ENCODE measurements at regions not wholly inside any gene's neighbourhood (a gene's known extent, or its start where the extent isn't known, plus 50 kb on each side); places are given as distances from the start of the nearest gene placed in this dataset.

DNA sequence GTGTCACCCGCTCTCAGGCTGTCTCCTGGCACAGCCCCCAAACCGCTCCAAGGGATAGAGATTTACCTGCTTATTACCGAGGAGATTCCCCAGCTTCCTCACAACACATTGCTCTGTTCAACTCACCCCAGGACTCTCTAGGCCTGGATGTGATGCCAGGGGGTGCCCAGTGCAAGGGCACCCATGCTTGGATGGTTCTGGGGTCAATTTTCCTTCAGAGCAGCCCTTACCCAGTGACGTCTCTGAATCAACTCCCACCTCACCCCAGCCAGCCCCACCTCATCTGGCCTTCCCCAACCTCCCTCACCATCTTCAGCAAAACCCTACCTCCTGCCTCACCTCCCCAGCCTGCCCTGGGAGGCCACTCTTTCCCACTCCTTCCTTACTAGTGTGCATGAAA is 951.6 kb upstream of the ZNF722 start:
- Histone ChIP-seq H4K20me1 (ENCODE audit: insufficient read depth, low read length) (no peaks in the 10 kb centered on the region), H3K9me3 (ENCODE audit: low read length) (no peaks in the 10 kb centered on the region; the same call in 1 of the 2 replicates), H3K36me3 (ENCODE audit: insufficient read depth, low read length) (no peaks in the 10 kb centered on the region), H3K4me3 (ENCODE audit: low read depth, low read length, poor library complexity, severe bottlenecking) (no peak overlapping the region), H3K9me2 (ENCODE audit: insufficient read depth, low read length) (no peaks in the 10 kb centered on the region), H3K4me1 (ENCODE audit: insufficient read depth, low read length, poor library complexity, severe bottlenecking) (no peaks in the 10 kb centered on the region), H2AFZ (ENCODE audit: low read length) (no peak overlapping the region), H3K27ac (ENCODE audit: low read depth, low read length, poor library complexity, severe bottlenecking) (no peak overlapping the region), H3K79me2 (ENCODE audit: insufficient read depth, low read depth, low read length) (no peaks in the 10 kb centered on the region), H3K4me2 (ENCODE audit: low read length) (no peak overlapping the region)
- BruUV-seq (replicated peaks) = no TSS peak
- ChIA-PET CTCF (ENCODE audit: unreplicated experiment) (no interaction called here), POLR2A (no interaction called here)
- TF ChIP-seq, protein P1, sequence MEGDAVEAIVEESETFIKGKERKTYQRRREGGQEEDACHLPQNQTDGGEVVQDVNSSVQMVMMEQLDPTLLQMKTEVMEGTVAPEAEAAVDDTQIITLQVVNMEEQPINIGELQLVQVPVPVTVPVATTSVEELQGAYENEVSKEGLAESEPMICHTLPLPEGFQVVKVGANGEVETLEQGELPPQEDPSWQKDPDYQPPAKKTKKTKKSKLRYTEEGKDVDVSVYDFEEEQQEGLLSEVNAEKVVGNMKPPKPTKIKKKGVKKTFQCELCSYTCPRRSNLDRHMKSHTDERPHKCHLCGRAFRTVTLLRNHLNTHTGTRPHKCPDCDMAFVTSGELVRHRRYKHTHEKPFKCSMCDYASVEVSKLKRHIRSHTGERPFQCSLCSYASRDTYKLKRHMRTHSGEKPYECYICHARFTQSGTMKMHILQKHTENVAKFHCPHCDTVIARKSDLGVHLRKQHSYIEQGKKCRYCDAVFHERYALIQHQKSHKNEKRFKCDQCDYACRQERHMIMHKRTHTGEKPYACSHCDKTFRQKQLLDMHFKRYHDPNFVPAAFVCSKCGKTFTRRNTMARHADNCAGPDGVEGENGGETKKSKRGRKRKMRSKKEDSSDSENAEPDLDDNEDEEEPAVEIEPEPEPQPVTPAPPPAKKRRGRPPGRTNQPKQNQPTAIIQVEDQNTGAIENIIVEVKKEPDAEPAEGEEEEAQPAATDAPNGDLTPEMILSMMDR (conservative IDR thresholded peaks at IDR 0.05; ENCODE audit: low read length) = no peak
- no peak for TF ChIP-seq EZH2phosphoT487 (IDR thresholded peaks at IDR 0.05; ENCODE audit: borderline replicate concordance, low read depth, low read length)
- intact Hi-C loops (cut with micrococcal nuclease; ENCODE audit: unreplicated experiment) = no loop called here
- no peak for DNase-seq (ENCODE audit: low spot score)

GRCh38 chr7:63047546-63047945 is 951.1 kb upstream of the ZNF722 start:
- Histone ChIP-seq H4K20me1 (ENCODE audit: insufficient read depth, low read length) (no peaks in the 10 kb centered on the region), H3K9me2 (ENCODE audit: insufficient read depth, low read length) (no peaks in the 10 kb centered on the region), H3K4me1 (ENCODE audit: insufficient read depth, low read length, poor library complexity, severe bottlenecking) (no peaks in the 10 kb centered on the region), H3K79me2 (ENCODE audit: insufficient read depth, low read depth, low read length) (no peaks in the 10 kb centered on the region), H3K4me3 (ENCODE audit: low read depth, low read length, poor library complexity, severe bottlenecking) (no peak overlapping the region), H2AFZ (ENCODE audit: low read length) (no peak overlapping the region), H3K27ac (ENCODE audit: low read depth, low read length, poor library complexity, severe bottlenecking) (no peak overlapping the region), H3K4me2 (ENCODE audit: low read length) (no peak overlapping the region), H3K9me3 (ENCODE audit: low read length) (no peaks in the 10 kb centered on the region; the same call in 1 of the 2 replicates), H3K36me3 (ENCODE audit: insufficient read depth, low read length) (no peaks in the 10 kb centered on the region)
- ChIA-PET CTCF (ENCODE audit: unreplicated experiment) (no interaction called here), POLR2A (no interaction called here)
- no peak for DNase-seq (ENCODE audit: low spot score)
- TF ChIP-seq, protein P1 (conservative IDR thresholded peaks at IDR 0.05; ENCODE audit: low read length) = no peak
- no peak for TF ChIP-seq EZH2phosphoT487 (IDR thresholded peaks at IDR 0.05; ENCODE audit: borderline replicate concordance, low read depth, low read length)
- BruUV-seq (replicated peaks) = no TSS peak
- intact Hi-C loops (cut with micrococcal nuclease; ENCODE audit: unreplicated experiment) = no loop called here

DNA sequence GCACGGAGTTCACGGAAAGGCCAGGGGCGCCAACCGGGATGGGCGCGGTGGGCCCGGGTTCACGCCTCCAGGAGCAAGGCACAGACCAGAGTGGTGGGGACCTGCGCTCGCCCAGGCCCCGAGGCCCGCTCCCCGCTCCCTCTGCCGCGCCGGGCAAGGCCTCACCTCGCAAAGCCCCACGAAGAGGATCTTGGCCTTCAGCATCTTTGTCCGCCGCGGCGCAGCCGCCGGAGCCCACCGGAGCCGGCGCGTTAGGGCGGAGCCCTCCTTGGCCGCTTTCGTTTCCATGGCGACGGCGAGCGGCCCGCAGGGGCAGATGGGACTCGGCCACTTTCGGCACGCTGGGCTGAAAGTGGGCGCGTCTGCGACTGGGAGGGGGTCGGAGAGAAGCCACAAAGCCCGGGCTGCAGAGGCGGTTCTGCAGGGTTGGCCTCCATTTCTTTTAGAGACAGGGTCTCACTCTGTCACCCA is 944.4 kb upstream of the ZNF722 start:
- ChIA-PET CTCF (ENCODE audit: unreplicated experiment) (no interaction called here), POLR2A (no interaction called here)
- H3K9me3 ChIP-seq (ENCODE audit: low read length) = no peaks in the 10 kb centered on the region

More for the DNA sequence above, 944.4 kb upstream of the ZNF722 start:
- no peaks in the 10 kb centered on the region for H4K20me1 ChIP-seq (ENCODE audit: insufficient read depth, low read length)
- TF ChIP-seq, protein P1 (conservative IDR thresholded peaks at IDR 0.05; ENCODE audit: low read length) = no peak
- TF ChIP-seq EZH2phosphoT487 (IDR thresholded peaks at IDR 0.05; ENCODE audit: borderline replicate concordance, low read depth, low read length) = no peak
- H3K4me3 ChIP-seq (ENCODE audit: low read depth, low read length, poor library complexity, severe bottlenecking) = no peak overlapping the region
- DNase-seq (ENCODE audit: low spot score) = no peak
- H3K79me2 ChIP-seq (ENCODE audit: insufficient read depth, low read depth, low read length) = no peaks in the 10 kb centered on the region
- H2AFZ ChIP-seq (ENCODE audit: low read length) = no peak overlapping the region
- no peaks in the 10 kb centered on the region for H3K9me2 ChIP-seq (ENCODE audit: insufficient read depth, low read length)
- intact Hi-C loops (cut with micrococcal nuclease; ENCODE audit: unreplicated experiment) = loop anchor here (10.0 kb wide), 1 partner anchor 49 kb away; no protein-coding TSS in a partner anchor
- H3K36me3 ChIP-seq (ENCODE audit: insufficient read depth, low read length) = no peaks in the 10 kb centered on the region
- no peak overlapping the region for H3K27ac ChIP-seq (ENCODE audit: low read depth, low read length, poor library complexity, severe bottlenecking)
- no TSS peak for BruUV-seq (replicated peaks)
- no peaks in the 10 kb centered on the region for H3K4me1 ChIP-seq (ENCODE audit: insufficient read depth, low read length, poor library complexity, severe bottlenecking)
- no peak overlapping the region for H3K4me2 ChIP-seq (ENCODE audit: low read length)
